Gastrocnemius medialis (tissue), 4 donors: ENCODE measurements at regions not wholly inside any gene's neighbourhood (a gene's known extent, or its start where the extent isn't known, plus 50 kb on each side); places are given as distances from the start of the nearest gene placed in this dataset.
"Not testable (repeated sequence)": the region's sequence is repeated elsewhere in the genome, so short reads cannot be mapped to it uniquely, and the experiment has no call there.

Source experiments
- ATAC-seq, 2 donors: fragments of 150-250 bp; one replicate each; pipeline ENCODE4 v1.9.1; 2016
- DNase-seq, 2 donors: peaks; one replicate each; pipeline ENCODE4 v3.0.0-alpha.2; 2019
- H3K27ac ChIP-seq, 4 donors: fragments of 200-600 bp; sonication (generic); 1 replicate in 1 of 4; 2 replicates in 3 of 4; pipeline ENCODE4 v1.5.1; 2016 to 2018; ENCODE audit warnings: mild to moderate bottlenecking in 2 of 4, moderate library complexity in 1 of 4
- H3K27me3 ChIP-seq, 3 donors: fragments of 200-600 bp; sonication (generic) in 2 of 3; 1 replicate in 1 of 3; 2 replicates in 2 of 3; pipeline versions ENCODE4 v1.5.1 to v1.6.0; 2016 to 2019; ENCODE audit warnings: mild to moderate bottlenecking in 1 of 3, moderate library complexity in 1 of 3
- H3K36me3 ChIP-seq, 2 donors: fragments of 200-600 bp; sonication (generic) in 1 of 2; one replicate each; pipeline ENCODE4 v1.5.1; 2017 to 2018
- H3K4me1 ChIP-seq, 2 donors: fragments of 200-600 bp; sonication (generic) in 1 of 2; one replicate each; pipeline ENCODE4 v1.5.1; 2016 to 2017; ENCODE audit warnings: mild to moderate bottlenecking in 2 of 2
- H3K4me3 ChIP-seq, 4 donors: fragments of 200-600 bp; sonication (generic) in 3 of 4; 1 replicate in 1 of 4; 2 replicates in 3 of 4; pipeline ENCODE4 v1.5.1; 2016 to 2019; ENCODE audit warnings: mild to moderate bottlenecking in 2 of 4
- H3K9me3 ChIP-seq, 3 donors: fragments of 200-600 bp; sonication (generic) in 2 of 3; 1 replicate in 1 of 3; 2 replicates in 2 of 3; pipeline ENCODE4 v1.5.1; 2016 to 2019
- POLR2A ChIP-seq, 2 donors: fragments of 450-650 bp; IDR thresholded peaks; one replicate each; pipeline ENCODE4 v1.6.1; 2017; ENCODE audit warnings: antibody characterized with exemption in 2 of 2, mild to moderate bottlenecking in 2 of 2, moderate library complexity in 2 of 2
- in situ Hi-C, 4 donors: fragments of 200-750 bp; cut with MboI; loops; one replicate each; pipeline versions ENCODE4 v1.15.0 to v1.8.0; 2017; ENCODE audit warnings: low sequenced_read_pairs in 4 of 4
- intact Hi-C: fragments of 100-400 bp; cut with DNase I; formaldehyde crosslinking; loops from one replicate; pipeline ENCODE4 v1.15.1; 2023; ENCODE audit warnings: low total_unique reads
- TF ChIP-seq, protein P1 (sequence below), 5 experiments: fragments of 450-650 bp in 3 of 5; fragments of 200-600 bp in 2 of 5; sonication (generic) in 2 of 5; IDR thresholded peaks in 4 of 5; conservative IDR thresholded peaks in 1 of 5; 1 replicate in 4 of 5; 2 replicates in 1 of 5; pipeline ENCODE4 v1.5.1; 2016 to 2019; ENCODE audit warnings: antibody characterized with exemption in 5 of 5, mild to moderate bottlenecking in 3 of 5, moderate library complexity in 3 of 5

DNA sequence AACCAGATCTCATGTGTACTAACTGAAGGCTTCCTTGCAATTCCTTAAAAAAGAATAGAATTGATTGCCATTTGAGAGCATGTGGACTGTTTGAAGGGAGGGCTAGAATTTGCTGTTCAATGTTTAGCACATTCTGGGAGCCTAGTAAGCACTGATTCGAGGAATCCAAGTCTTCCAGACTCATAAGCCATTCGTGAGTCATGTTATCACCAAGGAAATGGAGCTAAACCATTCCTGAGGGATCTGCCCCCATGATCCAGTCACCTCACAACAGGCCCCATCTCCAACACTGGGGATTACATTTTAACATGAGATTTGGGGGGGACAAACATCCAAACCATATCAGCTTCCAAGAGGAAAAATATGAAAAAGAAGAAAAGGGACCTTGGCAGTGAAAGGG is 276.4 kb downstream of the KCNRG start:
- TF ChIP-seq POLR2A (IDR thresholded peaks at IDR 0.05) = no peak
- TF ChIP-seq, protein P1, sequence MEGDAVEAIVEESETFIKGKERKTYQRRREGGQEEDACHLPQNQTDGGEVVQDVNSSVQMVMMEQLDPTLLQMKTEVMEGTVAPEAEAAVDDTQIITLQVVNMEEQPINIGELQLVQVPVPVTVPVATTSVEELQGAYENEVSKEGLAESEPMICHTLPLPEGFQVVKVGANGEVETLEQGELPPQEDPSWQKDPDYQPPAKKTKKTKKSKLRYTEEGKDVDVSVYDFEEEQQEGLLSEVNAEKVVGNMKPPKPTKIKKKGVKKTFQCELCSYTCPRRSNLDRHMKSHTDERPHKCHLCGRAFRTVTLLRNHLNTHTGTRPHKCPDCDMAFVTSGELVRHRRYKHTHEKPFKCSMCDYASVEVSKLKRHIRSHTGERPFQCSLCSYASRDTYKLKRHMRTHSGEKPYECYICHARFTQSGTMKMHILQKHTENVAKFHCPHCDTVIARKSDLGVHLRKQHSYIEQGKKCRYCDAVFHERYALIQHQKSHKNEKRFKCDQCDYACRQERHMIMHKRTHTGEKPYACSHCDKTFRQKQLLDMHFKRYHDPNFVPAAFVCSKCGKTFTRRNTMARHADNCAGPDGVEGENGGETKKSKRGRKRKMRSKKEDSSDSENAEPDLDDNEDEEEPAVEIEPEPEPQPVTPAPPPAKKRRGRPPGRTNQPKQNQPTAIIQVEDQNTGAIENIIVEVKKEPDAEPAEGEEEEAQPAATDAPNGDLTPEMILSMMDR (IDR thresholded peaks at IDR 0.05 in 4 of 5, conservative IDR thresholded peaks at IDR 0.05 in 1 of 5) = no peak
- DNase-seq = no peak
- H3K36me3 ChIP-seq = no peaks in the 10 kb centered on the region
- no peak overlapping the region for H3K27ac ChIP-seq
- H3K9me3 ChIP-seq = no peaks in the 10 kb centered on the region
- H3K4me3 ChIP-seq = no peak overlapping the region
- no peaks in the 10 kb centered on the region for H3K4me1 ChIP-seq
- in situ Hi-C loops (no loop called here), intact Hi-C loops (no loop called here)
- no peaks in the 10 kb centered on the region for H3K27me3 ChIP-seq
- ATAC-seq = no peak

DNA sequence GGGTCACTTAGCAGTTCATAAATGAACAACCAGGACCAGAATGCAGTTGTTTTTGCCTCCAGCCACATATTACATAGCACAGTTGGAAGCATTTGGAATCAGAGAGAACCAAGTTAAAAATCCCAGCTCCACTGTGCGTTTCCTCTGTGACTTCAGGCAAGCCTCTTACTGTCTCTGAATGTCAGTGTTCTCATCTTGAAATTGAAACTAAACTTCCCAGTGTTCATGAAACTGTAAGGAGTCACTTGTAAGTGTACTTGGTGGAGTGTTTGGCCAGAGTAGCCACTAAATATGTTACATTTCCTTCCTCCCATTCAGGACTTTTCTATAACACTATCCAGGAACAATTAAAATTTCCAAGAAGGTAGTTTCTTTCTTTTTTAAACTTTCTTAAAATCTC is 276.8 kb downstream of the KCNRG start:
- in situ Hi-C loops = no loop called here
- no peaks in the 10 kb centered on the region for H3K4me1 ChIP-seq
- intact Hi-C loops = no loop called here
- no peaks in the 10 kb centered on the region for H3K9me3 ChIP-seq
- H3K4me3 ChIP-seq = no peak overlapping the region
- no peak for TF ChIP-seq POLR2A (IDR thresholded peaks at IDR 0.05)
- TF ChIP-seq, protein P1 (IDR thresholded peaks at IDR 0.05 in 4 of 5, conservative IDR thresholded peaks at IDR 0.05 in 1 of 5) = no peak
- no peaks in the 10 kb centered on the region for H3K27me3 ChIP-seq
- H3K36me3 ChIP-seq = no peaks in the 10 kb centered on the region
- ATAC-seq (no peak), DNase-seq (no peak)
- no peak overlapping the region for H3K27ac ChIP-seq

DNA sequence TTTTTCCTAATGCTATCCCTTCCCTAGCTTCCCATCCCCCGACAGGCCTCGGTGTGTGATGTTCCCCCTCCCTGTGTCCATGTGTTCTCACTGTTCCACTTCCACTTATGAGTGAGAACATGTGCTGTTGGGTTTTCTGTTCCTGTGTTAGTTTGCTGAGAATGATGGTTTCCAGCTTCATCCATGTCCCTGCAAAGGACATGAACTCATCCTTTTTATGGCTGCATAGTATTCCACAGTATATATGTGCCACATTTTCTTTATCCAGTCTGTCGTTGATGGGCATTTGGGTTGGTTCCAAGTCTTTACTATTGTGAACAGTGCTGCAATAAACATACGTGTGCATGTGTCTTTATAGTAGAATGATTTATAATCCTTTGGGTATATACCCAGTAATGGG is 279.2 kb downstream of the KCNRG start:
- H3K36me3 ChIP-seq, ATAC-seq, H3K4me1 ChIP-seq, H3K27me3 ChIP-seq, H3K27ac ChIP-seq, in situ Hi-C loops, H3K9me3 ChIP-seq, DNase-seq, intact Hi-C loops, H3K4me3 ChIP-seq: not testable (repeated sequence)

DNA sequence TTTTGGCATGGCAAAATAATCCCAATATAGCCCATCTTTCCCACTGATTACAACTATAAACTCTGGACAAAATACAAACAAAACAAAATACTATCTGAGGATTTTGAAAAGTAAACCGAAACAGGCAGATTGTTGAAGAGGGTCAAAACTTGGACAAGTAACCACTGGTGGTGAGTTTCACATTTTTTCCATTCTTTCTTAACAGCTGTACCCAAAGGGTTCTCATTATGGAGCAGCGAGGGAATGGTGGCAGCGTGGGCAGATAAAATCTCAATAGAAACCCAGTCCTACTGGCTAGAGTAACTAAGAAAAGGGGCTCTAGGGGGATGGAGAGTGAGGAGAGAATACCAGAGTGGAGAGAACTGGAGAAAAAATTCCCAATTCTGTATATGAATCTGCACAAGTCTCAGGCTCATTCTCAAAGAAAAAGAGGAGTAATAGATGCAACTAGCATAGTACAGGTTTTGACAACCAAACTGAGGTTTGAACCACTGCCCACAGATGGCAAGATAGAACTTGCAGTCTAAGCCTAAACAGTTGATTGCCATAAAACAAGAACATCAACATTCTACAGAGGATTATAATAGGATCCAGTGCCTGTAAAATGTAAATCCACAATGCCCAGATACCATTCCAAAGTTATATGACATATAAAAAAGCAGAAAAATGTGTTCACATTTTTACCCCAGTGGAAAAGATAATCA is 284.5 kb downstream of the KCNRG start:
- DNase-seq (no peak), ATAC-seq (no peak)
- TF ChIP-seq, protein P1 (IDR thresholded peaks at IDR 0.05 in 4 of 5, conservative IDR thresholded peaks at IDR 0.05 in 1 of 5) = no peak
- no peak for TF ChIP-seq POLR2A (IDR thresholded peaks at IDR 0.05)
- H3K9me3 ChIP-seq = no peaks in the 10 kb centered on the region
- no peaks in the 10 kb centered on the region for H3K27me3 ChIP-seq
- in situ Hi-C loops = no loop called here
- no peak overlapping the region for H3K27ac ChIP-seq
- no peaks in the 10 kb centered on the region for H3K36me3 ChIP-seq
- intact Hi-C loops = no loop called here
- no peaks in the 10 kb centered on the region for H3K4me1 ChIP-seq
- no peak overlapping the region for H3K4me3 ChIP-seq

DNA sequence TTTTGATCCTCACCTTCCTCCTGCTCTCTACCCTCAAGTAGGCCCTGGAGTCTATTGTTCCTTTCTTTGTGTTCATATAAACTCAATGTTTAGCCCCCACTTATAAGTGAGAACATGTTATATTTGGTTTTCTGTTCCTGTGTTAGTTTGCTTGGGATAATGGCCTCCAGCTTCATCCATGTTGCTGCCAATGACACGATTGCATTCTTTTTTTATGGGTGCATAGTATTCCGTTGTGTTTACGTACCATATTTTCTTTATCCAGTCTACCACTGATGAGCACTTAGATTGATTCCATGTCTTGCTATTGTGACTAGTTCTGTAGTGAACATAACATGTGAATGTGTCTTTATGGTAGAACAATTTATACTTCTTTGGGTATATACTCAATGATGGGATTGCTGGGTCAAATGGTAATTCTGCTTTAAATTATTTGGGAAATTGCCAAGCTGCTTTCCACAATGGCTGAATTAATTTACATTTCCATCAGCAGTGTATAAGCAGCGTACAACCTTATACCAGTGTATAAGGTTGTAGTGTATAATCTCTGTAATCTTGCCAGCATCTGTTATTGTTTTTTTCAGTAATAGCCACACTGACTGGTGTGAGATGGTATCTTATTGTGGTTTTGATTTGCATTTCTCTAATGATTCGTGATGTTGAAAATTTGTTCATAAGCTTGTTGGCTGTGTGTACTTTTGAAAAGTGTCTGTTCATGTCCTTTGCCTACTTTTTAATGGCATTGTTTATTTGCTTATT is 288.9 kb downstream of the KCNRG start:
- Histone ChIP-seq H3K9me3 (no peaks in the 10 kb centered on the region), H3K4me3 (no peak overlapping the region), H3K36me3 (no peaks in the 10 kb centered on the region), H3K27me3 (no peaks in the 10 kb centered on the region), H3K4me1 (no peaks in the 10 kb centered on the region), H3K27ac (no peak overlapping the region)
- no peak for TF ChIP-seq POLR2A (IDR thresholded peaks at IDR 0.05)
- TF ChIP-seq, protein P1 (IDR thresholded peaks at IDR 0.05 in 4 of 5, conservative IDR thresholded peaks at IDR 0.05 in 1 of 5) = no peak
- no peak for ATAC-seq
- in situ Hi-C loops = no loop called here
- DNase-seq = no peak
- intact Hi-C loops = no loop called here
